ENCODE measurements at regions not wholly inside any gene's neighbourhood (a gene's known extent, or its start where the extent isn't known, plus 50 kb on each side); places are given as distances from the start of the nearest gene placed in this dataset.

DNA sequence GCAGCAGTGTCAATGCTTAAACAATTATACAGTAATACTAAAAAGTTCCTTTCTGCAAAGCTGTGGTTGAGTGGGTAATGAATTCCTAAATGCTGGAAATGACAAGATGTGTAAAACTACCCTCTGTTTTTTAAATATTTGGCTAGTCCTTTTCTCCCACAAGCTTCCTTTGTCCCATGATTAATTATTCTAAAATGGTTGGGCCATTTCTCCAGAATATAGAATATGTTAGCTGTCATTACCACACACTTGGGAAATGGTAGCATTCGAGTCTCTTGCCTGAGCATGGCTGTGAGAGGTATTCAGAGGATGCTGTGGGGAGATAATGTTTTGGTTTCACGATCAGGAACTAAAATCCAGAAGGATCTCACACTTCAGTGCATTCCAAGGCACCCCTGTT lies 1185.8 kb downstream of the UQCRFS1 start:
- no peak overlapping the region for H3K4me3 ChIP-seq
- H3K27me3 ChIP-seq (replicated peaks in 1 of 7): no peaks in the 10 kb centered on the region
- WGBS, 5 donors: 45 to 60% (median 50%) methylated on average over 2 of the region's 2 CpGs
- intact Hi-C loops (cut with DNase I; ENCODE audit: low total_unique reads): no loop called here
- no peak overlapping the region for H3K27ac ChIP-seq
- TF ChIP-seq POLR2A (IDR thresholded peaks at IDR 0.05): no peak
- no peaks in the 10 kb centered on the region for H3K4me1 ChIP-seq
- peaks cover 0 to 18% (median 5%) of the 10 kb centered on the region in 8 donors for H3K9me3 ChIP-seq
- no peaks in the 10 kb centered on the region for H3K36me3 ChIP-seq
- no peak for DNase-seq

DNA sequence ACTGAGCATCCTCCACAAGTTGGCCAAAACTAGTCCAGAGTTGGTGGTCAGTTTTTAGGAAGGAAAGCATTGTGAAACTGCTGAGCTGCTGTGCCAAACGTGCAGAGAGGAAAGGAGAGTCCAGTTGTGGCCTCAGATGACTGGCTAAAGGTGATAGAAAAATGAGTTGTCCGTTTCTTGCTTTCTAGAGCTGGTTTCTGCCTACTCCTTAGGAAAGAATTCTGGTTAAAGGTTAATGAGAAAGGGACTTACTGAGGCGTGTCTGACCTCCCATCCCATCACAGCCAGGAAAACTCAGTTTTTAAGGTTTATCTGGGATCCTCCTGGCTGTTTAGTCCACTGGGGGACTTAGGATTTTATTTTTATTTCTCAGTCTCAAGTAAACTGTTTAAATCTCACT lies 1186.3 kb downstream of the UQCRFS1 start:
- no peak for TF ChIP-seq POLR2A (IDR thresholded peaks at IDR 0.05)
- no peak for TF ChIP-seq POLR2AphosphoS5 (IDR thresholded peaks at IDR 0.05)
- H3K27me3 ChIP-seq (replicated peaks in 1 of 7): no peaks in the 10 kb centered on the region
- intact Hi-C loops (cut with DNase I; ENCODE audit: low total_unique reads): no loop called here
- H3K9me3 ChIP-seq: peaks cover 0 to 14% (median 5%) of the 10 kb centered on the region in 8 donors
- H3K4me3 ChIP-seq: no peak overlapping the region
- WGBS, 5 donors: 33 to 55% (median 42%) methylated on average over 2 to 3 of the region's 3 CpGs
- H3K4me1 ChIP-seq: no peaks in the 10 kb centered on the region
- H3K36me3 ChIP-seq: no peaks in the 10 kb centered on the region
- no peak overlapping the region for H3K27ac ChIP-seq
- DNase-seq: no peak

DNA sequence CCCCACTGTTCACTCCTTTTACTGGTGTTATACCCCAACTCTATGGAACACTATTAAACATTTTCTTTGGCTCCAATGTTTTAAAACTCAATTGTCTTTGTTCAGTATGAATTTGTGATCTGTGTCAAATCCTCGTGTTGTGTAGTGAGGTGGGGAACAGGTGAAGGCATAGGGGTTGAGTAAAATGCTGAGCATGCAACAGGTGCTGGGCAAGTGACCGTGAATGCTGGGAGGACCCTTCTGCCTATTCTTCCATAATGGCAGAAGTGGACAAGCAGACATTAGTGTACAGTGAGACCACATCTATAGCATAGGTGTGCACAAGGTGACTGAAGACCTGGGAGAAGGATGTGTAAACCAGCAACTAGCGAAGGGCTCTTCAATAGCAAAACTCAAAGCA lies 1188.0 kb downstream of the UQCRFS1 start:
- no peaks in the 10 kb centered on the region for H3K36me3 ChIP-seq
- no peak overlapping the region for H3K4me3 ChIP-seq
- intact Hi-C loops (cut with DNase I; ENCODE audit: low total_unique reads): no loop called here
- H3K9me3 ChIP-seq: no peaks in the 10 kb centered on the region
- 78 to 87% (median 83%) methylated on average over 3 of the region's 3 CpGs for WGBS, 5 donors
- no peak for DNase-seq
- no peaks in the 10 kb centered on the region for H3K4me1 ChIP-seq
- H3K27me3 ChIP-seq (replicated peaks in 1 of 7): no peaks in the 10 kb centered on the region
- TF ChIP-seq POLR2AphosphoS5 (IDR thresholded peaks at IDR 0.05) (no peak), POLR2A (IDR thresholded peaks at IDR 0.05) (no peak)
- TF ChIP-seq, protein P1, sequence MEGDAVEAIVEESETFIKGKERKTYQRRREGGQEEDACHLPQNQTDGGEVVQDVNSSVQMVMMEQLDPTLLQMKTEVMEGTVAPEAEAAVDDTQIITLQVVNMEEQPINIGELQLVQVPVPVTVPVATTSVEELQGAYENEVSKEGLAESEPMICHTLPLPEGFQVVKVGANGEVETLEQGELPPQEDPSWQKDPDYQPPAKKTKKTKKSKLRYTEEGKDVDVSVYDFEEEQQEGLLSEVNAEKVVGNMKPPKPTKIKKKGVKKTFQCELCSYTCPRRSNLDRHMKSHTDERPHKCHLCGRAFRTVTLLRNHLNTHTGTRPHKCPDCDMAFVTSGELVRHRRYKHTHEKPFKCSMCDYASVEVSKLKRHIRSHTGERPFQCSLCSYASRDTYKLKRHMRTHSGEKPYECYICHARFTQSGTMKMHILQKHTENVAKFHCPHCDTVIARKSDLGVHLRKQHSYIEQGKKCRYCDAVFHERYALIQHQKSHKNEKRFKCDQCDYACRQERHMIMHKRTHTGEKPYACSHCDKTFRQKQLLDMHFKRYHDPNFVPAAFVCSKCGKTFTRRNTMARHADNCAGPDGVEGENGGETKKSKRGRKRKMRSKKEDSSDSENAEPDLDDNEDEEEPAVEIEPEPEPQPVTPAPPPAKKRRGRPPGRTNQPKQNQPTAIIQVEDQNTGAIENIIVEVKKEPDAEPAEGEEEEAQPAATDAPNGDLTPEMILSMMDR (IDR thresholded peaks at IDR 0.05 in 8 of 11, conservative IDR thresholded peaks at IDR 0.05 in 3 of 11): no peak
- H3K27ac ChIP-seq: no peak overlapping the region

DNA sequence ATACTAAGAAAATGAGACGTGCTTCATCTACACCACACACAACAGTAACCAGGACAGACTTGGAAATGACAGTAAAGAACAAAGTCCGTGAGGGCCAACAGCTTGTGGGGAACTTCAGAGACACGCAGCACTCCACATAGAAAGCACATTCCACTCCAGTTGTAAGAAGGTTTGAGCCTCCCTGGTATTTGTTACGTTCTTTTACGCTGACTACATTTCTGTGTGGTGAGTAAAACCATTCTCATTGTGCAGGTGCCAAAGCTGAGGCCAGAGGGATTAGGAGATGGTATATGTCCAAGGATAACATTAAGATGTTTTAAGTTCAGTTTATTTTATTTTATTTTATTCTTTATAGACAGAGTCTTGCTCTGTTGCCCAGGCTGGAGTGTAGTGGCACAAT lies 1189.9 kb downstream of the UQCRFS1 start:
- H3K9me3 ChIP-seq: no peaks in the 10 kb centered on the region
- WGBS, 5 donors: 80 to 93% (median 87%) methylated on average over 5 of the region's 5 CpGs
- H3K4me1 ChIP-seq: no peaks in the 10 kb centered on the region
- no peaks in the 10 kb centered on the region for H3K27me3 ChIP-seq (replicated peaks in 1 of 7)
- TF ChIP-seq, protein P1 (IDR thresholded peaks at IDR 0.05 in 8 of 11, conservative IDR thresholded peaks at IDR 0.05 in 3 of 11): no peak
- no peak for TF ChIP-seq POLR2A (IDR thresholded peaks at IDR 0.05)
- TF ChIP-seq POLR2AphosphoS5 (IDR thresholded peaks at IDR 0.05): no peak
- intact Hi-C loops (cut with DNase I; ENCODE audit: low total_unique reads): no loop called here
- H3K4me3 ChIP-seq: no peak overlapping the region
- H3K36me3 ChIP-seq: no peaks in the 10 kb centered on the region
- no peak overlapping the region for H3K27ac ChIP-seq
- no peak for DNase-seq

DNA sequence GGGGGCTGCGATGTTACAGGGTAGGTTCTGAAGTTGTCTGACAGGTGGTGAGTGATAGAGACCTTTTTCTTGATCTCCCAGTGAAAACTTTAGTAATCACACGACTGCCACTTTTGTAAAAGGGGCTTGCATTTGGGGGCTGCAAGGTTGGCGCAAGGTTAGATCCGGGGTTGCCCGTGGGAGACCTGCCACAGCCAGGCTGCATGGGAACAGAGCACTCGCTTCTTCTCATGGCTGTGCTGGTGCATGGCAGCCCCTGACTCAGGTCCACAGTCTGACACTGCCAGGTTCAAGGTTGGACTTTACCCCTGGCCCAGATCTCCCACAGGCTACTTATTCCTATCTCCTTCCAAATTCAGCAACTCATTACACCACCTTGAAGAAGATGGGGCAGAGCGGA lies 1190.4 kb downstream of the UQCRFS1 start:
- no peaks in the 10 kb centered on the region for H3K4me1 ChIP-seq
- WGBS, 5 donors: 73 to 94% (median 81%) methylated on average over 7 of the region's 7 CpGs
- intact Hi-C loops (cut with DNase I; ENCODE audit: low total_unique reads): no loop called here
- no peaks in the 10 kb centered on the region for H3K36me3 ChIP-seq
- DNase-seq: no peak
- no peak overlapping the region for H3K4me3 ChIP-seq
- TF ChIP-seq POLR2AphosphoS5 (IDR thresholded peaks at IDR 0.05) (no peak), POLR2A (IDR thresholded peaks at IDR 0.05) (no peak)
- TF ChIP-seq, protein P1 (IDR thresholded peaks at IDR 0.05 in 8 of 11, conservative IDR thresholded peaks at IDR 0.05 in 3 of 11): no peak
- H3K9me3 ChIP-seq: no peaks in the 10 kb centered on the region
- no peak overlapping the region for H3K27ac ChIP-seq
- H3K27me3 ChIP-seq (replicated peaks in 1 of 7): no peaks in the 10 kb centered on the region

All from spleen (tissue), 11 donors.